ENCODE measurements at regions not wholly inside any gene's neighbourhood (a gene's known extent, or its start where the extent isn't known, plus 50 kb on each side); places are given as distances from the start of the nearest gene placed in this dataset.

GRCh38 chr7:155161690-155162089 lies 91.6 kb downstream of the HTR5A start:
- ATAC-seq (no peak), DNase-seq (ENCODE audit: low read depth, low spot score) (no peak)
- no peak for TF ChIP-seq REST (IDR thresholded peaks at IDR 0.05; ENCODE audit: low read depth)
- no peak for TF ChIP-seq CEBPB (IDR thresholded peaks at IDR 0.05; ENCODE audit: low read depth)
- no peak for TF ChIP-seq JUND (IDR thresholded peaks at IDR 0.05)
- no peak for TF ChIP-seq EZH2phosphoT487 (IDR thresholded peaks at IDR 0.05; ENCODE audit: borderline replicate concordance)
- TF ChIP-seq RAD21 (IDR thresholded peaks at IDR 0.05; ENCODE audit: low read depth): no peak
- TF ChIP-seq ELF1 (IDR thresholded peaks at IDR 0.05; ENCODE audit: borderline replicate concordance, low read depth): no peak
- no peak for TF ChIP-seq TCF7L2 (IDR thresholded peaks at IDR 0.05; ENCODE audit: borderline replicate concordance, extremely low read depth, insufficient read depth, insufficient read length)
- TF ChIP-seq ZBTB33 (IDR thresholded peaks at IDR 0.05; ENCODE audit: extremely low read depth, insufficient replicate concordance, low read length): no peak
- ChIA-PET POLR2A (no interaction called here), RAD21 (ENCODE audit: low non-redundant PET in 1 of 2, low total read pairs in 2 of 2, uncharacterized antibody in 2 of 2, unreplicated experiment in 2 of 2) (no interaction called here), CTCF (no interaction called here)
- intact Hi-C loops (cut with micrococcal nuclease): no loop called here
- H4K20me1 ChIP-seq (ENCODE audit: insufficient read depth): no peaks in the 10 kb centered on the region
- no peaks in the 10 kb centered on the region for H3K36me3 ChIP-seq (ENCODE audit: control insufficient read depth in 1 of 2, insufficient read depth in 2 of 2, low read length in 2 of 2)
- no peaks in the 10 kb centered on the region for H3K79me2 ChIP-seq (ENCODE audit: insufficient read depth, low read length)
- H3K4me1 ChIP-seq (ENCODE audit: control insufficient read depth in 1 of 2, insufficient read depth in 2 of 2, low read length in 2 of 2): peaks cover 0 to 5% of the 10 kb centered on the region in 2 experiments; a peak in 3 of 4 replicates
- H3K27ac ChIP-seq (ENCODE audit: low read depth, low read length): no peak overlapping the region
- H3K9ac ChIP-seq (ENCODE audit: low read length): no peak overlapping the region
- no peaks in the 10 kb centered on the region for H3K9me2 ChIP-seq (ENCODE audit: insufficient read depth)
- H2AFZ ChIP-seq (ENCODE audit: low read depth, low read length, poor library complexity, severe bottlenecking): no peak overlapping the region
- H3K27me3 ChIP-seq (ENCODE audit: insufficient read depth, low read length): peaks cover 12% of the 10 kb centered on the region; the same call in 1 of the 2 replicates
- BruUV-seq (replicated peaks): no TSS peak
- no peak overlapping the region for H3K4me2 ChIP-seq (ENCODE audit: low read length)
- H3K9me3 ChIP-seq (ENCODE audit: control insufficient read depth in 1 of 2, insufficient read depth in 1 of 2, low read depth in 1 of 2, low read length in 2 of 2): no peaks in the 10 kb centered on the region
- H3K4me3 ChIP-seq (replicated peaks in 1 of 2; ENCODE audit: low read depth in 1 of 2, low read length in 2 of 2): no peak overlapping the region
